ENCODE measurements at regions not wholly inside any gene's neighbourhood (a gene's known extent, or its start where the extent isn't known, plus 50 kb on each side); places are given as distances from the start of the nearest gene placed in this dataset.
A peak's percentile ranks its signal among the peaks of the same experiment; 100 is the strongest.

DNA sequence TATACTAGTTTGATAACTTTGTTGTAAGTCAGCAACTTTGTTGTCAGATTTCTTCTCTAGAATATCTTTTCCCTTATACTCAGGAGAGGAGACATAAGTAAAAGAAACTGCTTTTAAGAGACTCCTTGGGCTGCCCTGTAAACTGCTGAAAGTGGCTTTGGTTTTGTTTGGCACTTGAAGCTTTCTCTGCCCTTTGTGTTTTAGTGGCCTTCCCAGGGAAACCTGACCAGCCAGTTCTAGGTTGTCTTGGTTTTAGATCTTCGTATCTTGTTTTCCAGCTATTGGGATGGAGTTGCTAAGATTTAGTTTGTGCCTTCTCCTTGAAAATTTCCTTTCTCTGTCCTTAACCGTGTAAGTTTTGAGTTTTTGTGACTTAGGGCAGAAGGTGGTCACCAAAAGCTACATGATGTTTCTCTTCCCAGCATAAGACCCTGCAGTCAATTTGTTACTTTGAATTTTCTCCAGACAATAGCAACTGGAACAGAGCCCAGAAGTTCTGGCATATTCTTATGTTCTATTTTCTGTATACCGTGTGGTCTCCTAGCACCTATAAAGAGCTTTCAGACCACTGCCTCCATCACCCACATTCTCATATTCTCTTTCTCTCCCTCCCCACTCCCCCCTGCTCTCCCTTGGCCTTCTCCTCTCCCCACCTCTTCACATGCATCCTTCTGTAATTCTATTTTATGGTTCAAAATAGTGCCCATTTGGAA lies 81.1 kb downstream of the BOLA3 start:
- Histone ChIP-seq H3K27me3 (no peaks in the 10 kb centered on the region), H3K27ac (peak overlapping the region in 1 of 4 donors; percentile 1), H3K4me1 (peaks cover 0 to 9% (median 0%) of the 10 kb centered on the region in 4 donors), H3K4me3 (no peak overlapping the region), H3K9me3 (no peaks in the 10 kb centered on the region), H3K36me3 (no peaks in the 10 kb centered on the region)
- ATAC-seq (ENCODE audit: low FRiP score in 2 of 2) (no peak), DNase-seq (no peak)
- 52 to 64% methylated on average over 3 of the region's 3 CpGs for WGBS, 2 donors
- no peak for TF ChIP-seq POLR2A (IDR thresholded peaks at IDR 0.05)

DNA sequence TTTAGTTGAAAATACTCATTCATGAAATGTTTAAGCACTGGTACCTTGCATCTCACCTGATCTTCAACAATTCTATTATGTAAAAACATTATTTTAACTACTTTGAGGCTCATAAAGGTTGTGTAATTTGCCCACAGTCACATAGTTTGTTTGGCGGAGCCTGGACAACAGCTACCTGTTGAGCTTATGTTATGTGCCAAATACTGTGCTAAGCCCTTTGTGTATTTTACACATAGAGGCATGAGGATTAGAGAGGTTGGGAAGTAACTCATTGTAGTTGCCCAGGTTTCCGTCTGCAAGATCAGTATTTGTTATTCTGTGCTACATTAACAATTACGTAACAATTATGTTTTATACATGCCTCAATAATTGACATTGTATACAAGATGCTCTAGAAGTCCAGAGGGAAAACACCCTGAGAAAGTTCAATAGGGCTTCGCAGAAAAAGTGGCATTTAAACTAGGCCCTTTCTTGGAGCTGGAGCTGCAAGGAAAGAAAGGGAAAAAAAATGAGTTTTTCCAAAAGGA lies 80.4 kb downstream of the BOLA3 start:
- no peak for ATAC-seq (ENCODE audit: low FRiP score in 2 of 2)
- Histone ChIP-seq H3K4me1 (peaks cover 0 to 9% (median under 1%) of the 10 kb centered on the region in 4 donors), H3K27me3 (no peaks in the 10 kb centered on the region), H3K36me3 (no peaks in the 10 kb centered on the region), H3K4me3 (no peak overlapping the region), H3K27ac (no peak overlapping the region), H3K9me3 (no peaks in the 10 kb centered on the region)
- WGBS, 2 donors, result 79 to 80% methylated on average over 4 of the region's 4 CpGs
- no peak for TF ChIP-seq EP300 (IDR thresholded peaks at IDR 0.05)
- TF ChIP-seq, protein P1, sequence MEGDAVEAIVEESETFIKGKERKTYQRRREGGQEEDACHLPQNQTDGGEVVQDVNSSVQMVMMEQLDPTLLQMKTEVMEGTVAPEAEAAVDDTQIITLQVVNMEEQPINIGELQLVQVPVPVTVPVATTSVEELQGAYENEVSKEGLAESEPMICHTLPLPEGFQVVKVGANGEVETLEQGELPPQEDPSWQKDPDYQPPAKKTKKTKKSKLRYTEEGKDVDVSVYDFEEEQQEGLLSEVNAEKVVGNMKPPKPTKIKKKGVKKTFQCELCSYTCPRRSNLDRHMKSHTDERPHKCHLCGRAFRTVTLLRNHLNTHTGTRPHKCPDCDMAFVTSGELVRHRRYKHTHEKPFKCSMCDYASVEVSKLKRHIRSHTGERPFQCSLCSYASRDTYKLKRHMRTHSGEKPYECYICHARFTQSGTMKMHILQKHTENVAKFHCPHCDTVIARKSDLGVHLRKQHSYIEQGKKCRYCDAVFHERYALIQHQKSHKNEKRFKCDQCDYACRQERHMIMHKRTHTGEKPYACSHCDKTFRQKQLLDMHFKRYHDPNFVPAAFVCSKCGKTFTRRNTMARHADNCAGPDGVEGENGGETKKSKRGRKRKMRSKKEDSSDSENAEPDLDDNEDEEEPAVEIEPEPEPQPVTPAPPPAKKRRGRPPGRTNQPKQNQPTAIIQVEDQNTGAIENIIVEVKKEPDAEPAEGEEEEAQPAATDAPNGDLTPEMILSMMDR (IDR thresholded peaks at IDR 0.05), result no peak
- no peak for TF ChIP-seq POLR2AphosphoS5 (IDR thresholded peaks at IDR 0.05)
- no peak for TF ChIP-seq POLR2A (IDR thresholded peaks at IDR 0.05)
- no peak for DNase-seq

DNA sequence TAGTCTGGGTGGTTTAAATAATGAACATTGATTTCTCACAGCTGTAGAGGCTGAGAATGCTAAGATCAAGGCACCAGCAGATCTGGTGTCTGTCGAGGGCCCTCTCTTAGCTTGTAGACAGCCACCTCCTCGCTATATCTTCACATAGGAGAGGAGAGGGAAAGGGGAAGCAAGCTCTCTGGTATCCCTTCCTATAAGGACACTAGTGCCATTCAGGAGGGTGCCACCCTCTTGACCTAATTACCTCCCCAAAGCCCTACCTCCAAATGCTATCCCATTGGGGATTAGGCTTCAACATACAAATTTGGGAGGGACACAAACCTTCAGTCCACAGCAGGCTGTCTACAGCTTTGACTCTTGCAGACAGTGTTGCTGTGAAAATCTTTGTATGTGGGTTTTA lies 76.7 kb downstream of the BOLA3 start:
- Histone ChIP-seq H3K27ac (no peak overlapping the region), H3K36me3 (peaks cover 0 to 8% (median 3%) of the 10 kb centered on the region in 4 donors), H3K9me3 (no peaks in the 10 kb centered on the region), H3K4me1 (peaks cover 6 to 10% (median 8%) of the 10 kb centered on the region in 4 donors), H3K4me3 (no peak overlapping the region), H3K27me3 (no peaks in the 10 kb centered on the region)
- 74 to 82% methylated on average over 2 of the region's 2 CpGs for WGBS, 2 donors
- TF ChIP-seq, protein P1 (IDR thresholded peaks at IDR 0.05), result no peak
- TF ChIP-seq POLR2A (IDR thresholded peaks at IDR 0.05), result no peak
- ATAC-seq (ENCODE audit: low FRiP score in 2 of 2) (peak in 1 of 2 donors; percentile 50), DNase-seq (no peak)

DNA sequence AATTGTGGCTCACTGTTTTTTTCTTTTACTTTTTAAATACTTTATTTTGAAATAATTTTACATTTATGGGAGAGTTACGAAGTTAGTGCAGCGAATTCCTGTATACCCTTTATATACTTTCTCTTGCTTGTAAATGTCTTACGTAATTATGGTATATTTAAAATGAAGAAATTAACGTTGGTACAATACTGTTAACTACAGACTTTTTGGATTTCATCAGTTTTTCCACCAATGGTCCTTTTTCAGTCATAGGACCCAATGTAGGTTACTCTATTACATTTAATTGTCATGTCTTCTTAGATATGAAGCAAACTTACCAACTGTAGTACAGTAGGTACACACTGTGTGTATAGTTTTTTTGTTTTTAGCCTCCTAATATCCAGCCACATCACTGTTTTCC lies 76.3 kb downstream of the BOLA3 start:
- TF ChIP-seq POLR2A (IDR thresholded peaks at IDR 0.05), result no peak
- no peak for TF ChIP-seq EP300 (IDR thresholded peaks at IDR 0.05)
- TF ChIP-seq POLR2AphosphoS5 (IDR thresholded peaks at IDR 0.05), result no peak
- TF ChIP-seq, protein P1 (IDR thresholded peaks at IDR 0.05), result no peak
- H3K4me1 ChIP-seq, result peaks cover 6 to 10% (median 9%) of the 10 kb centered on the region in 4 donors
- 69 to 80% methylated on average over 4 of the region's 4 CpGs for WGBS, 2 donors

DNA sequence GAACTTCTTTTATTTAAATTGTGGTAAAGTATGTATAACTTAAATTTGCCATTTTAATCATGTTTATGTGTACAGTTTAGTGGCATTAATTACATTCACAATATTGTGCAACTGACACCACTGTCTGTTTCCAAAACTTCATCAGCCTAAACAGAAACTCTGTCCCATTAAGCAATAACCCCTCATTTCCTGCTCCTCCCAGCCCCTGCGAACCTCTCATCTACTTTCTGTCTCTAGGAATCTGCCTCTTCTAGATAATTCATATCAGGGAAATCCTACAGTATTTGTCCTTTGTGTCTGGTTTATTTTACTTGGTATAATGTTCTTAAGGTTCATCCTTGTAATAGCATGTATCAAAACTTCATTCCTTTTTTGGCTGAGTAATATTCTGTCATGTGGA lies 75.1 kb downstream of the BOLA3 start:
- TF ChIP-seq, protein P1 (IDR thresholded peaks at IDR 0.05), result no peak
- TF ChIP-seq EP300 (IDR thresholded peaks at IDR 0.05), result no peak
- no peak for TF ChIP-seq POLR2A (IDR thresholded peaks at IDR 0.05)
- TF ChIP-seq POLR2AphosphoS5 (IDR thresholded peaks at IDR 0.05), result no peak
- DNase-seq, result no peak
- WGBS, 2 donors, result 22 to 25% methylated on average over 1 of the region's 1 CpG

More for the DNA sequence above, 76.3 kb downstream of the BOLA3 start:
- Histone ChIP-seq H3K9me3 (no peaks in the 10 kb centered on the region), H3K4me3 (no peak overlapping the region), H3K27ac (no peak overlapping the region), H3K36me3 (peaks cover 0 to 8% (median 3%) of the 10 kb centered on the region in 4 donors), H3K27me3 (no peaks in the 10 kb centered on the region)
- ATAC-seq (ENCODE audit: low FRiP score in 2 of 2) (no peak), DNase-seq (no peak)

More for the DNA sequence above, 75.1 kb downstream of the BOLA3 start:
- peak in 1 of 2 donors; percentile 46 for ATAC-seq (ENCODE audit: low FRiP score in 2 of 2)
- no peaks in the 10 kb centered on the region for H3K27me3 ChIP-seq
- peak overlapping the region in 1 of 4 donors; percentile 53 for H3K27ac ChIP-seq
- H3K36me3 ChIP-seq, result peaks cover 0 to 8% (median 3%) of the 10 kb centered on the region in 4 donors
- H3K4me1 ChIP-seq, result peaks cover 0 to 10% (median 8%) of the 10 kb centered on the region in 4 donors
- no peaks in the 10 kb centered on the region for H3K9me3 ChIP-seq
- H3K4me3 ChIP-seq, result no peak overlapping the region
